HG03025 (cell line): ENCODE measurements at regions not wholly inside any gene's neighbourhood (a gene's known extent, or its start where the extent isn't known, plus 50 kb on each side); places are given as distances from the start of the nearest gene placed in this dataset.
"Not testable (repeated sequence)": the region's sequence is repeated elsewhere in the genome, so short reads cannot be mapped to it uniquely, and the experiment has no call there.

ENCODE experiments used
- ATAC-seq: cut with Tn5 transposase; IDR thresholded peaks from one replicate; pipeline ENCODE4 v1.9.1; 2021; ENCODE audit warnings: mild to moderate bottlenecking, moderate library complexity; ENCODE audit not compliant: unreplicated experiment, low FRiP score

DNA sequence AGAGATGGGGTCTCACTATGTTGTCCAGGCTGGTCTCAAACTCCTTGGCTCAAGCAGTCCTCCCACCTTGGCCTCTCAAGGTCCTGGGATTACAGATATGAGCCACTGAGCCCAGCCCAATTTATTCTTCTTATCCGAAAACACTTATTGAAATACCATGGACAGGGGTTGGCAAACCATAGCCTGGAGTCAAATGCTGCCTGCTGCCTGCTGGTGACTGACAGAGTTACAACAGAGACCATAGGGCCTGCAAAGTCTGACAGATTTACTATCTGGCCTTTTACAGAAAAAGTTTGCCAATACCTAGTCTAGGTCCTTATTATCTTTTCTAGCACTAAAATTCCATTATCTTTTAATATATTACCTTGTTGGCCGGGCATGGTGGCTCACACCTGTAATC, 87.1 kb upstream of the ZNF281 start:
- no peak for ATAC-seq

DNA sequence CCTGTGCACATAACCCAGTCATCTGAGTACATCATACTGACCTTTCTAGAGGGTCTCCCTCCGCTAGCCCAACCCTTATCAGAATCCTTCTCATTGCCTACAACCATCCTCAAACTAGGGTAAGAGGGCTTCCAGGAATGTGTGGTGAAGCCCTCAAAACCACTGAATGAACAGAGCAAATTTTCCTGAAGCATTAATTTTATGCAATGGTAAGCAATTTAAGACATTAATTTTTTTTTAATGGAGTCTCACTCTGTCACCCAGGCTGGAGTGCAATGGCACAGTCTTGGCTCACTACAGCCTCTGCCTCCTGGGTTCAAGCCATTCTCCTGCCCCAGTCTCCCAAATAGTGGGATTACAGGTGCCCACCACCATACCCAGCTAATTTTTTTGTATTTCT, 86.1 kb upstream of the ZNF281 start:
- no peak for ATAC-seq

DNA sequence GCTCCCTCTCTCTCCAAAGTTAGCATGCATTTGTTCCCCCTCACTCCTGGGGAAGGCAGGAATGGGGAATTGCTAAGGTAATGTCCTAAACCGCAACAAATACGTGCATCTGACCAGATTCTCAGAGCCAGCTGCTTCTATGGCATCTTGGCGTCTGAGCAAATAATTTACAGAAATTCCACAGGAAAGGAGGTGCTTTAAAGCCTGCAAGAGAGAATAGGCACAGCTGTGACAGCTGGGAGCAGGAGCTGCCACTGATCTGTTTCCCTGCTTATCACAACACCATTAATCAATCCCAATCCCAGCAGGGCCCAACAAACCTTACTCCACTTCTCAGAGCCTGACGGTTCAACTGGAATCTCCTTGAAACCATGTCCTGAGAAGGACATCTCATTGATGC, 83.5 kb upstream of the ZNF281 start:
- no peak for ATAC-seq

DNA sequence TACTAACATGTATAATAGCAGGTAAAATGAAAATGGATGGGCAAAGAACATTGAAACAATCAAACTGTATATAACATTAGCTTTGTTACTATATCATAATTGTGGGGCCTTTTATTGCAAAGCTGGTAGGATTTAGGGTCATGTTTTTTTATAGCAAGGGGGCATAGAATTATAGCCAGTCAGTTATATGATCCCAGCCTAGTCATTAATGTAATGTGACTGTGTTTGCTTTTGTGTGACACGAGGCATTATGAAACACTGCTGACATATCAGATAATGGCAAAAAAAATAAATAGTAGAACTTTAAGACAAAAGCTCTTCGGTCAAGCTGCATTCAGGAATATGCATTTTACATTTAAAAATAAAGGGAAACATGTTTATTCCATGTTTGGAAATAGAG, 81.3 kb upstream of the ZNF281 start:
- ATAC-seq = no peak

DNA sequence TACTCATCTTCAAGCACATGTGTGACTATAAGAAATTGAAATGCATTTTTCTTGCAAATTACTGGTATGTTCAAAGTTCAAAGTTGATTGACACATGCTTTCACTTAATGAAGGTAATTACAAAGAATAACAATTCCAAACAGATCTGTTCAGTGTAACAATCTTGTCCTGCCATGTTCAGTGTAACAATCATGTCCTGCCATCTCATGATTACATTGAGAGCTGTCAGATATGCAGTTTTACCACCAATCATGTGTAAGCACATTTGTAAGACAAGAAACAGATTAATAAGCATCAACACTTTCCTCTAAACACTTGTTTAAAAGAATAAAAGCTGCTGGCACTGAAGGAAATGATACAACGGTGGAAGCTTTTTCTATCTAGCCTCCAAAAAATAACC, 80.3 kb upstream of the ZNF281 start:
- no peak for ATAC-seq

DNA sequence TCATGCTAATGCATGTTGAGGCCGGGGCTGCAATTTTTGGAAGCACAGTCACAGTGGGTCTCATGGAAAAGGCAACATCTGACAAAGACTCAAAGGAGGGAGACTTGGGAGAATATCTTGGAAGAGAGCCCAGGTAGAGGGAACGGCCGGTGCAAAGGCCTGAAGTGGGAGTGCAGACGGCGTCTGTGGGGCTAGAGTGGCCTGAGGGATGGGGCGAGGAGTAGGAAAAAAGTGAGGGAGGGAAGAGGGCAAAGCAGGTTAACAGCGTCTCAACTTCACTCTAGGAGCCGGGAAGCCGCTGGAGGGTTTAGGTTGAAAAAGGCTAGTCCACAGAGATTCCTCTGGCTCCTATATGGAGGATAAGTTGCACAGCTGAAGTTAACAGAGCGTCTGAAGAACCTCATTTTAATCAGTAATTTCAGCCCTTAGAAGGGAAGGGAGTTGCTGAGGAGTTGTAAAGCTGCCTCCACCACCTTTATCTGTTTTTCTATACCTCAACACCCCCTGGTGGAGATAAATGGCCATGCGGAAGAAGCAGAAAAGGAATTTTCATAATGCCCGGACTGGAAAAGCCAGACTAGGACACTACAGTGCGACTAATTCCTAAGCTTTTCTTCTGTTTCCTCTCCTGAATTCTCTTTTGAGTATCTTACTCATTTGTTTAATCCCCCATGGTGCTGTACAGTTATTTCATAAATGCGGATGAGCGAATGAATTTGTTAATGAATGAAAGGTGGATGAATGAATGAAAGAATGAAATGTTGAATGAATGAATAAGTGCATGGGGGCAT, 78.7 kb upstream of the ZNF281 start:
- ATAC-seq = no peak

DNA sequence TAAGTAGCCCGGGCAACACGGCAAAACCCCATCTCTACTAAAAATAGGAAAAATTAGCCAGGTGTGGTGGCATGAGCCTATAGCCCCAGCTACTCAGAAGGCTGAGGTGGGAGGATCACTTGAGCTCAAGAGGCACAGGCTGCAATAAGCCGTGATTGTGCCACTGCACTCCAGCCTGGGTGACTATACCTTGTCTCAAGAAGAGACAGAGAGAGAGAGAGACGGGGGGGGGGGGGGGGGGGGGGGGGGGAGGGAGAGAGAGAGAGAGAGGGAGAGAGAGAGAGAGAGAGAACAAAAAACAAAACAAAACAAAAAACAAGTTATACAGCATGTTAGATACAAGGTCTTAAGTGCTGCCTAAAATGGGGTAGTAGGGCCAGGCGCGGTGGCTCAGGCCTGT, 77.8 kb upstream of the ZNF281 start:
- ATAC-seq = no peak

DNA sequence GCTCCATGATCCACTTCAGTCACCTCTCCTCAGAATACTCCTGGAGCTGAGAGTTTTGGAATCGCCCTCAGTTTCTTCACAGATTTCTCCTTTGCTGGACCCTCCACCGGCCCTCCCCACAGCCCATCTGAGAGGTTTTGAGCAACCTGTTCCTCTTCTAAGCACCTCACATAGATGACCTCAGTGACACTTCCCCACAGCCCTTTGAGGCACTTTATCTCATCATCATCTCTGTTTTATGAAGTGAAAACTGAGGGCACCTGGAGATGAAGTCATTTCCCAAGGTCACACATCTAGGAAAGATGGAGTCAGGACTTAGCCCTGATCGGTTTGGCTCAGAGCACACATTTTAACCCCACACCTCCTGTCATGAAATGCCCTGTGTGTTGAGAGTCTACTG, 76.8 kb upstream of the ZNF281 start:
- ATAC-seq = no peak

DNA sequence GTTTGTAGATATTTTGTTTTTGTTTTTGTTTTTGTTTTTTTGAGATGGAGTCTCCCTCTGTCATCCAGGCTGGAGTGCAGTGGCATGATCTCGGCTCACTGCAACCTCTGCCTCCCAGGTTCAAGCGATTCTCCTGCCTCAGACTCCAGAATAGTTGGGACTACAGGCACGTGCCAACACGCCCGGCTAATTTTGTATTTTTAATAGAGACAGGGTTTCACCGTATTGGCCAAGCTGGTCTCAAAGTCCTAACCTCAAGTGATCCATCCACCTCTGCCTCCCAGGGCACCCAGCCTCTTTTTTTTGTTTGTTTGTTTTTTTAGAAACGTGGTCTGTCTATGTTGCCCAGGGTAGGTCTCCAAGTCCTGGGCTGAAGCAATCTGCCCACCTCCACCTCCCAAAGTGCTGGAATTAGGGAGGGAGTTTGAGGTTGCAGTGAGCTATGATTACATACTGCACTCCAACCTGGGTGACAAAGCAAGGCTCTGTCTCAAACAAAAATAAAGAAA, 74.7 kb upstream of the ZNF281 start:
- ATAC-seq = not testable (repeated sequence)

DNA sequence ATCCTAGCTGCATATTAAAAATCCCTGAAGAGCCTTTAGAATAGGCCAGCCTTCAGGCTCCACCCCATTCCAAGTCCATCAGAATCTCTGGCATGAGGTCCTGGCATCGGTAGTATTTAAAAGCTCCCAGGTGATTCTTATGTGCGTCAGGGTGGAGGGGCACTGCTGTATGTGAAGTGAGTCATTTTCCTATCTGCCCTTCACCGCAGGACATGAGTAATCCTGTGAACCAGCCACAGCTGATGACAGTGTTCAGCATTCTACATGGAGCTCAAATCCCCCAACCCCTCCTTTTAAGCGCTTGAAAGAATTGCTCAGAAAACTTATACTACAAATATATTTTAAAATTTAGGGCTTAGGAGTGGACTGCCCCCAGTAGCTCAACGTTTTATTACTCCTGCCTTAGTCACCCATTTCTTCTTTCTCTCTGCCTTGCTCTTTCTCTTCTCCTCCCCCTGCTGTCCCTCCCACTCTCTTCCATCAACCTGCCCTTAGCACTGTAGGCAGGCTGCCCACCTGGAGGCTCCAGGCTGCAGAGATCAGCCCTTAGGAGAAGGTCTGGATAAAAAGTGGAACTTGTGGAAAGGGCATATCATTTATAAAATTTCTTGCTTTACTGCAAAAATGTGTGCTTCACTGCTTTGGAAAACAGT, 73.8 kb upstream of the ZNF281 start:
- ATAC-seq = peak; percentile 74

DNA sequence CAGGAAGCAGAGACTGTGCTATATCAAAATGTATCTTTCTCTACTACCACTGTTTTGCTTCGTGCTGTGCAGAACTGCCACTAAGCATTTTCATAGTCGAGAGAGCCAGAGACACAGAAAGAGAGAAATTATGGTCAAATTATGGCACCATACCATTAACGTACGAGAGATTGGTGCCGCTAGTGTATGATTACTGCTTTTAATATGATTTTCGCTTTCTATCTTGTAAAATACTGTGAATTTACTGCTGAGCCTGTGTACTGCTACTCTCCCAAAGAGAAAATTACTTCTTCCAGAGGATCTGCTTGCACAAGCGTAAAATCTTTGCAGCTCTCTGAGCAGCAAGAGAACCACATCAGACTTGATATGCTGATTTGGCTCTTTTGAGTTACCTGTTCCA, 71.1 kb upstream of the ZNF281 start:
- no peak for ATAC-seq

DNA sequence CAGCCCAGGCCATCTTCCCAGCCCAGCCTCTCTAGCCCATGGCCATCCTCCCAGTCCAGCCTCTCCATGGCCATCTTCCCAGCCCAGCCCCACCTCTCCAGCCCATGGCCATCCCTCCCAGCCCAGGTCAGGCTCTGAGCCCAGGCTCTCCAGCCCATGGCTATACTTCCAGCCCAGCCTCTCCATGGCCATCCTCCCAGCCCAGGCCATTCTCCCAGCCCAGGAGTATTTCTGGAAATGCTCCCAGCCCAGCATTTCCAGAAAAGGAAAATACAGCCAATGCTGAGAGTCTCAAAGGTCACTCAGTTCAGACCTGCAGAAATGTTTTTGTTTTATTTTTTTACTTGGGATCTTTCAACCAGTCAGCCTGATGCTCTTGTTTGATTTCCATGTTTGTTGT, 70.0 kb upstream of the ZNF281 start:
- no peak for ATAC-seq

DNA sequence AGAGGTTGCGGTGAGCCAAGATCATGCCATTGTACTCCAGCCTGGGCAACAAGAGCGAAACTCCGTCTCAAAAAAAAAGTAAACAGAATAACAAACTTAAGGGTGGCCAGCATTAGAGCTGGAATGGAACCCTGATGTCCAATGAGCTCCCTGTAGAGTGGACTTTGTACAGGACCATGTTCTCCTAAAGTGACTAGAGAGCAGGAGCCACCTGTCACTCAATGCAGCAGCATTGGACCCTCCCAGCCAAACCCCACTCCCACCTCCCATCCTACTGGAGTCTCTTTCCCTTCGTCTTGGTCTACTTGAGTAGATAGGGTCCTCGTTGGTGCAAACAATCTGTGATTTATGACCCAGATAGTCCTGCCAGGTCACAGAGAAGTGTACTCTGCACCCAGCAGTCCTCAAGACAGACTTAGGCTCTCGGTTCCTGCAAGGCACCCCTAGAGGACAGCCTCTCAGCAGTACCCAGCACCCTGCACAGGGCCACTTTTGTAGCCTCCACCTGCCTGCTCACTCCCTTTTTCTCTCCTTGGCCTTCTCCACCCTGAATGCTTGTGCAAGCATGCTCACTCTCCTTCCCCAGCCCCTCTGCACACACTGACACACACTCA, 69.2 kb upstream of the ZNF281 start:
- no peak for ATAC-seq

DNA sequence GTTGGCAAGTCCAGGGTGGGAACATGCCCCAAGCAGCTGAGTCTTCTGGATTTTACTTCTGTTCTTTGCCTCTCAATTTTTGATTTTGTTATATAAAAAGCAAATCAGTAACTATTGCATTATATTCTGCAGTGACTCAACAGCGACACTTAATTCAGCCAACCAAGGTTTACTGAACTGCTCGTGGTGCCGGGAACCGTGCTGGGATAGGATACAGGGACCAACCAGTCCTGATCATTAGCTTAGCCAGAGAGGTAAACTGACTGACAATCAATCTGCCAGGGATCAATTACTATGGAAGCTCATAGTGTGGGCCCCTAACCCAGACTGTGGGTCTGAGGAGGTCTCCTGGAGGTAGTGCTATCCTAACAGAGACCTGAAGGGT, 68.4 kb upstream of the ZNF281 start:
- ATAC-seq = no peak

DNA sequence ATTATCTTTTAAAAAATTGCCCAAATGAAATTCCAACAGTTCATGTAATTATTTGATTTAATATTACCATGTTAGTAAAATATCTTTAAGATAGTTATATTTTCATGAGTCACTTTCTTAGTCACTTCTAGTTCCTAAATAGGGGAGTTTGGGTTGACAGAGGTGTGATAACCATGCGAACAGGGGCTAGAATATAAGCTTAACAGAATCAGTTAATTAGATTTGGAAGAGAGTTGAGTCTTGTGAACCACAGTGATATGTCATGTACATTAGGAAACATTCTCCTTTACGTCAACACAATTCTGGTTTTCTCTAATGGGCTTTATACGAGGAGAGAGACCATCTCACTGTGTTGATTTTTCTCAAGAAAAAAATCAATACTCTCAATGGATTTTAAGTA, 64.8 kb upstream of the ZNF281 start:
- no peak for ATAC-seq

DNA sequence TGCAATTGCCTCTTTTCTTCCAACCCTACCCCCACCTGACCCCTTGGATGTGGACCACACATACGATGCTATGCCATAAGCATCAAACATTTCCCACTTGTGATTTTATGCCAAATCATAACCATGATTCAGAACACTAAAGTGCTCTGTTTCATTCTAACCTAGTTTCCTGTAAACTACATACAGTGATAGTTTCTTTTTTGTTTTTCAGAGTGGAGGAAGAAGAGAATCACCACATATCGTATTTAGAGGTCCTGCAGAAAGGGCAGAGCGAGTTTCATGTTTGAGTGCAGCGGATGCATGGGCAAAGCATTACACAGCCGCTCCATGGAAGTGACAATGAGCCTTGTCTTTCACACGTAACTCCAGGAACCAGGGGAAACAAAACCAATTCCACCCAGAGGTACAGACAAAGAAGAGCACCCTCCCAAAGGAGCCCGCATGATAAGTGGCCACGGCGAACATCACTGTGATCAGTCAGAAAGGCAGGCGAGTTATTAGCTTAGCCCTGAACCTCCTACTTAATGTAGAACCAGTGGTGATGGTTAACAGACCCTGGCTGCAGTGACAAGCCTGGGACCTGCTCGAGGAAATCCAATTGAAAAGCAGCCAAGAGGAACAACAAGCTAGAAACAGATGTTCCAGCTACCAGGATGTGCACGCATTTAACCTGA, 64.0 kb upstream of the ZNF281 start:
- peak; percentile 63 for ATAC-seq

DNA sequence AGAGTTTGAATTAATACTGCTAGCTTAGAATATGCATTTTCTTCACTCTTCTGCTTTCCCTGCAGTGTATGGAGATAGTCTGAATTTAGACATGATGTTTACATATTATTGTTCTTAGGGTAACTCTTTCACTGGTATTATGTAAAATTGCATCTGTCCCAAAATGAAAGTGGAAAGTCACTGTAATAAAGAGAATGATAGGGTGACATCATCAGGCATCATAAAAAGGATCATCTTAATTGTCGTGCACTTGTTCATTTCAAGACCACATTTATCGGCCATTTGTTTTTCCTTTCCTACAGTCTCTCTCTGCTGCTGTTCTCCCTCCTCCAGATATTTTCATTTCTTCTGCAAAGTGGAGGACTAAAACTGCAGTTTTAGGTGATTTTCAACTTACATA, 61.9 kb upstream of the ZNF281 start:
- no peak for ATAC-seq

DNA sequence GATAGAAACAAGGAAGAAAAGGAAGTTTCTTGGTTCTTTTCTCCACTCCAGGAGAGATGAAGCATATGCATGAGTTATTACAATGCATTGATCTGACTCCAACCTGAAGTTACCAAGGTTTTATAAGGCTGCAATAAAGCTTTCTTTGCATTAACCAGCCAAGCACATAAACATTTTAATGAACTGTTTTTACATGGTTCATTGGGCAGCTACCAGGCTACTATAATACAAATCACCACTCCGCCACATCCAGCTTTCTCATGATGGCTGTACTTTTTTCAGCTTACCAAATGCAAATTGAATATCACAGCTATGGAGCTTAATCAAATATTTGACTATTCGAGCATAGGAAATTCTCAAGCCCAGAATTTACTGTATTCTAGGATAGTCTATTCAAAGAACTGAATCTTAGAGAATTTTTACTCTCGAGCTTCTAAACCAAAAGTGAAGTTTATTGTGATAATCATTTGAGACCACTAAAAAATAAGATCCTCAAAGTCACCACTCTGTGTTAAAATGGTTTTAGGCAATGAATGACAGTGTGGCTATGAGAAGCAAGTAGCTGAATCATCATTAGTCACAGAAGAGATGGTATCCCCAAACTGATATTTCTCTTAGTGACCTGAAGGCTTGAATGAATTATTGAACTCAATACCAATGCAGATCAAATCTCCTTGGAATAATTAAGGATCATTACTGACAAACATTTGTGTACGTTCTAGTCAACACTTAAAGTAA, 58.6 kb upstream of the ZNF281 start:
- no peak for ATAC-seq

DNA sequence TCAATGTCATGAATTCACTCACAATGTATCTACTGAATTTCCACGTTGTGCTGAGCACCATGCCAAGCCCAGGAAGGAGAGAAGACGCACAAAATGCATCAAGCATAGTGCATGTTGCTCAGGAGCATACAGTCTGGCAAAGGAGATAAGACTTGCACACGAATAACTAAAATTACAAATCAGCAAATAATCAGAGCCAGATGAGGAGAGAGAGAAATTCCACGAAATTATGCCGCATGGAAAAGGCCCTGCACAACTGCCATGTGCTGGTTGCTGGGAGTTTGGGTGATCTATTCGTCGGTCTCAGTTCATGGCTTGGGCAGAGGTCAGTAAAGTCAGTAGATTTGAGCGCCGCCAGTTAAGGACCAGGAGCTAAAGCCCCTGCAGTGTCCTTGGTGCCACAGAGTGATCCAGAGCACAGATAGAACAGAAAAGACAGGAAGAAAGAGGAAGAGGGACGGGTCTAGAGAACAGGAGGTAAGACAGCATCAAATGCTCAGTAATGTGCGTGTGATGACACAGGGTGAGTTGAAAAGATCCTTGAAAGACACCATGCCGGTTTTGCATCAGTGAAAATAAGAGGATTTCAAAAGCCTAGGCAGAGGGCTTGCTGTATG, 55.1 kb upstream of the ZNF281 start:
- ATAC-seq = no peak
